ENCODE measurements at regions not wholly inside any gene's neighbourhood (a gene's known extent, or its start where the extent isn't known, plus 50 kb on each side); places are given as distances from the start of the nearest gene placed in this dataset.

DNA sequence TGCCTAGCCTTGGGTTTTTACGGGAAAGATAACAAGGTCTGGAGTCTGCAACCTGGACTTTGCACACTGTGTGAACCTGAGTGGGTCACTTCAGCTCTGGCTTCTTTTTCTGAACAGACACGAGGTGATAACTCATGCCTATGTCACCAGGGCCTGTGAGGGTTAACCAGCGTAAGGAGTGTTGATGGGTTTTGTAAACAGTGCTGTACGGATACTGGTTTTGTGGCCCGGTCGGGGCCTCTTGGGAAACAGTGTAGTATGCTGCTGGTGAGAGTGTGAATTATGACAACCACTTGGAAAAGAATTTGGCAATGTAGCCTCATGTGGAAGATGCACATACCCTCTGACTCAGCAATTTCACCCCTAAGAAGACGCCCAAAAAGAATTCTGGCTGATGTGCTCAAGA is 266.8 kb downstream of the MN1 start:
- ATAC-seq (ENCODE audit: low read depth) (no peak), DNase-seq (no peak)
- no peaks in the 10 kb centered on the region for H3K9me3 ChIP-seq (ENCODE audit: control extremely low read depth in 1 of 3, control insufficient read depth in 2 of 3, insufficient read depth in 1 of 3, low read length in 2 of 3)
- Mint-ChIP-seq H3K4me3 (no peak overlapping the region), H3K4me1 (no peaks in the 10 kb centered on the region), H3K27ac (no peak overlapping the region), H3K9me3 (ENCODE audit: insufficient read depth) (peaks cover 3% of the 10 kb centered on the region), H3K27me3 (no peaks in the 10 kb centered on the region)
- H3K4me1 ChIP-seq (ENCODE audit: control insufficient read depth in 2 of 2, insufficient read depth in 2 of 2, low read length in 2 of 2), result no peaks in the 10 kb centered on the region
- intact Hi-C loops (cut with micrococcal nuclease), result no loop called here
- ChIA-PET POLR2A (no interaction called here), CTCF (no interaction called here)
- no peaks in the 10 kb centered on the region for H3K36me3 ChIP-seq (replicated peaks in 1 of 2; ENCODE audit: control extremely low read depth in 1 of 2, control insufficient read depth in 1 of 2, extremely low read depth in 1 of 2, insufficient read depth in 2 of 2, low read length in 1 of 2)
- 91% methylated on average over 6 of the region's 7 CpGs for whole genome bisulfite sequencing (ENCODE audit: insufficient coverage)
- no peaks in the 10 kb centered on the region for H3K79me2 ChIP-seq (ENCODE audit: control insufficient read depth, insufficient read depth, low read length)
- H4K20me1 ChIP-seq (ENCODE audit: control insufficient read depth, insufficient read depth, low read length, poor library complexity, severe bottlenecking), result no peaks in the 10 kb centered on the region
- TF ChIP-seq EZH2 (IDR thresholded peaks at IDR 0.05; ENCODE audit: borderline replicate concordance, insufficient read depth, low read depth, low read length, poor library complexity, severe bottlenecking) (no peak), CTCF (IDR thresholded peaks at IDR 0.05) (no peak)
- no peak overlapping the region for H3K4me3 ChIP-seq (ENCODE audit: control extremely low read depth in 1 of 5, extremely low read depth in 1 of 5, insufficient read depth in 1 of 5, low read depth in 2 of 5, low read length in 4 of 5)
- no peak overlapping the region for H3K27ac ChIP-seq (ENCODE audit: low read length in 2 of 2)
- no peak overlapping the region for H3K9ac ChIP-seq (ENCODE audit: low read length)
- H3K4me2 ChIP-seq (replicated peaks; ENCODE audit: low read depth, low read length, poor library complexity, severe bottlenecking), result no peak overlapping the region
- H2AFZ ChIP-seq (ENCODE audit: insufficient read depth, low read depth, low read length, poor library complexity, severe bottlenecking), result no peak overlapping the region
- H3K27me3 ChIP-seq (replicated peaks in 1 of 4; ENCODE audit: control extremely low read depth in 1 of 4, control insufficient read depth in 3 of 4, insufficient read depth in 4 of 4, low read length in 3 of 4), result no peaks in the 10 kb centered on the region

DNA sequence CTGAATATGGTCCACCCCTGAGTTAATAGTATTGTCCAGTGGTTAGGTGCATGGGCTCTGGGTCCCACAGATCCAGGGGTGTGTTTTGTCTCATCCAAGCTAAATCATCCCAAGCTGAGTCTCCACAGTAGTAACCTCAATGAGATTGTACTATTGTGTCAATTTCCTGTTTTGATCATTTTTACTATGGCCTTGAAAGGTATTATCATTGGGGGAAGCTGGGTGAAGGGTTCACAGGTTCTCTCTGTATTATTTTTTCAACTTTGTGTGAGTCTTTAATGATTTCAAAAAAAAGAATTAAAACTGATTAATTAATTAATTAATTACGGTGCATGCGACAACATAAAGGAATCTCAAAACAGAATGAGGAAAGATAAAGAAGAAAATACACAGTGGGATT is 266.1 kb downstream of the MN1 start:
- no peaks in the 10 kb centered on the region for H3K27me3 Mint-ChIP-seq
- H3K4me2 ChIP-seq (replicated peaks; ENCODE audit: low read depth, low read length, poor library complexity, severe bottlenecking), result no peak overlapping the region
- H3K4me3 Mint-ChIP-seq, result no peak overlapping the region
- ChIA-PET CTCF (no interaction called here), POLR2A (no interaction called here)
- no peak overlapping the region for H3K9ac ChIP-seq (ENCODE audit: low read length)
- DNase-seq (no peak), ATAC-seq (ENCODE audit: low read depth) (no peak)
- no peaks in the 10 kb centered on the region for H3K36me3 ChIP-seq (replicated peaks in 1 of 2; ENCODE audit: control extremely low read depth in 1 of 2, control insufficient read depth in 1 of 2, extremely low read depth in 1 of 2, insufficient read depth in 2 of 2, low read length in 1 of 2)
- TF ChIP-seq EZH2 (IDR thresholded peaks at IDR 0.05; ENCODE audit: borderline replicate concordance, insufficient read depth, low read depth, low read length, poor library complexity, severe bottlenecking) (no peak), CTCF (IDR thresholded peaks at IDR 0.05) (no peak)
- H3K27me3 ChIP-seq (replicated peaks in 1 of 4; ENCODE audit: control extremely low read depth in 1 of 4, control insufficient read depth in 3 of 4, insufficient read depth in 4 of 4, low read length in 3 of 4), result no peaks in the 10 kb centered on the region
- intact Hi-C loops (cut with micrococcal nuclease), result no loop called here
- no peak overlapping the region for H3K4me3 ChIP-seq (ENCODE audit: control extremely low read depth in 1 of 5, extremely low read depth in 1 of 5, insufficient read depth in 1 of 5, low read depth in 2 of 5, low read length in 4 of 5)
- no CpG with 5 or more reads among the region's 2 CpGs for WGBS (ENCODE audit: insufficient coverage)
- H3K9me3 ChIP-seq (ENCODE audit: control extremely low read depth in 1 of 3, control insufficient read depth in 2 of 3, insufficient read depth in 1 of 3, low read length in 2 of 3), result no peaks in the 10 kb centered on the region
- no peak overlapping the region for H2AFZ ChIP-seq (ENCODE audit: insufficient read depth, low read depth, low read length, poor library complexity, severe bottlenecking)
- no peak overlapping the region for H3K27ac Mint-ChIP-seq
- H3K27ac ChIP-seq (ENCODE audit: low read length in 2 of 2), result no peak overlapping the region
- H3K9me3 Mint-ChIP-seq (ENCODE audit: insufficient read depth), result peaks cover 3% of the 10 kb centered on the region
- no peaks in the 10 kb centered on the region for H3K4me1 ChIP-seq (ENCODE audit: control insufficient read depth in 2 of 2, insufficient read depth in 2 of 2, low read length in 2 of 2)
- no peaks in the 10 kb centered on the region for H4K20me1 ChIP-seq (ENCODE audit: control insufficient read depth, insufficient read depth, low read length, poor library complexity, severe bottlenecking)
- H3K4me1 Mint-ChIP-seq, result no peaks in the 10 kb centered on the region
- no peaks in the 10 kb centered on the region for H3K79me2 ChIP-seq (ENCODE audit: control insufficient read depth, insufficient read depth, low read length)
